ENCODE measurements at regions not wholly inside any gene's neighbourhood (a gene's known extent, or its start where the extent isn't known, plus 50 kb on each side); places are given as distances from the start of the nearest gene placed in this dataset.

DNA sequence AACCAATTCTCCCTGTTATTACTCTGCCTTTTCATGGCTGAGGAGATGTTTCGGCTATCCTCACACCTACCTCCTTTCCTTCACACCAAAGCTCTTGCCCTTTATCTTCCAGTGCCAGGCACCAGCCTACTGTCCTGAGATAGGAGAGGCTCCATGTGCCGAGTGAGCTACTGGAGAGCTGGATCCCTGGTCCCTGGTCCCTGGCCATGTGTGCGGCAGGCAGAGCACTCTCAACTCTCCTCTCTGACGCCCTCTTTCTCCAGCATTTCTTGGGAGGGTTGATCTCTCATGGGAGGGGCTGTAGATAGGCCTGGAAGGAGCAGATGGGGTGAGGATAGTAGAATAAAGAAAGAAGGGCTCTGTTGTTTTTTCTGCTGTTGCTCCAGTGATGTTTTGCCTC lies 277.1 kb upstream of the UMPS start:
- DNase-seq: no peak

DNA sequence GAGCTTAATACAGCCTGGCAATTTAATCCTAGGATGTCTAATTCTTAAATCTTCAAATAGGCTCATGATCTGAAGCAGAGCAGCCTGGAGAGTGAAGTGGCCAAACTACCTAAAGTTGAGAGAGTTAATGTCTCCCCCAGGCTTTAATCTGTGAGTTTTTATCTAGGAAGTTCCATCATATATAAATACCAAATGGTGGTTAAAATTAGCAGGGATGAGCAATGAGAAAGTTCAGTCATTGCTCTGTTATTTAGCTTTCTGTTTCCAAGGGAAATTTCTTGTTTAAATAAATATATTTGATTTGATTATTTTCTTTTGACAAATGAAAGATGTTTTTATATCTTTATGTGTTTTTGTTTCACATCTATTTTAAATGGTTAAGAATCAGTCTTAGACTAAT lies 274.4 kb upstream of the UMPS start:
- no peak for DNase-seq

DNA sequence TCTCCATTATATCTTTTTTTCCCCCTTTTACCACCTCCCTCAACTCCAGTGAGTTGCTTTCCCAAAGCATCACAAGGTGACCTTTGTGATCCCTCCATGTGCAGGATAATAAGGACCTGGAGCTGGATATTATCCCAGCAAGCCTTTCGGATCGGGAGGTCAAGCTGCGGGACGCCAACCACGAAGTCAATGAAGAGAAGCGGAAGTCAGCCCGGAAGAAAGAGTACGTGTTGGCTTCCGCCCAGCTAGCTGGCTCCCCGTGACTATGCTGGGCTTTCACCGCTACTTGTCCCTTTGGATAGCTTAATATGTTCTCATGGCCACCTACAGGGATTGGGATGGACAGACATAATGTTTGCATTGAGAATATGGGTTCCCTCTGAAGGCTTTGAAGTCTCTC lies 273.7 kb upstream of the UMPS start:
- DNase-seq: no peak

DNA sequence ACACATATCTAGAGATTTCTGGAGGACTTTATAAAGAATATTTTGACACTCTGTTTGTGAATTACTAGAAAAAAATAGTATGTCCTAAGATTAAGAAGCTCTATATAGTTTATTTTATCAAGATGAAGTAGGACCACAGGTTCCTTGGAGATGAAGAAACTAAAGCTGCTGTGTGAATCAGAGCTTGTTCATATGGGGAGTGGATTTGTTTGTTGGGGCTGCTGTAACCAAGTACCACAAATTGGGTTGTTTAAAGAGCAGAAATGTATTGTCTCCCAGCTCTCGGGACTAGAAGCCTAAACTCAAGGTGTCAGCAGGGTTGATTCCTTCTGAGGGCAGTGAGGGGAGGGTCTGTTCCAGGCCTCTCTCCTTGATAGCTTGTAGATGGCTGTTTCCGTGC lies 270.6 kb upstream of the UMPS start:
- no peak for DNase-seq

DNA sequence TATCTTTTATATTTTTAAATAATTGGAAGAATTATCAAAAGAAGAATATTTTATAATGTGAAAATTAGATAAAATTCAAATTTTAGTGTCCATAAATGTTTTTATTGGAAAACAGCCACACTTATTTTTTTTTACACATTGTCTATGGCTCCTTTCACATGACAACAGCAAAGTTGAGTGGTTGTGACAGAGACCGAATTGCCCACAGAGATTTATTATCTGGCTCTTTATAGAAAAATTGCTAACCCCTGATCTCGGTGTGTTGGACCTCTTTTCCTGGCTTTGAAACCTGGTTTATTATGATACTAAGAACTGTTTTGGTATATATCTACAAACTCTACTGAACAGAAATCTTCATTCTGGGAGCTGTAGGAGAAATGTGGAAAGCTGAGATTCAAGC lies 269.1 kb upstream of the UMPS start:
- no peak for DNase-seq

DNA sequence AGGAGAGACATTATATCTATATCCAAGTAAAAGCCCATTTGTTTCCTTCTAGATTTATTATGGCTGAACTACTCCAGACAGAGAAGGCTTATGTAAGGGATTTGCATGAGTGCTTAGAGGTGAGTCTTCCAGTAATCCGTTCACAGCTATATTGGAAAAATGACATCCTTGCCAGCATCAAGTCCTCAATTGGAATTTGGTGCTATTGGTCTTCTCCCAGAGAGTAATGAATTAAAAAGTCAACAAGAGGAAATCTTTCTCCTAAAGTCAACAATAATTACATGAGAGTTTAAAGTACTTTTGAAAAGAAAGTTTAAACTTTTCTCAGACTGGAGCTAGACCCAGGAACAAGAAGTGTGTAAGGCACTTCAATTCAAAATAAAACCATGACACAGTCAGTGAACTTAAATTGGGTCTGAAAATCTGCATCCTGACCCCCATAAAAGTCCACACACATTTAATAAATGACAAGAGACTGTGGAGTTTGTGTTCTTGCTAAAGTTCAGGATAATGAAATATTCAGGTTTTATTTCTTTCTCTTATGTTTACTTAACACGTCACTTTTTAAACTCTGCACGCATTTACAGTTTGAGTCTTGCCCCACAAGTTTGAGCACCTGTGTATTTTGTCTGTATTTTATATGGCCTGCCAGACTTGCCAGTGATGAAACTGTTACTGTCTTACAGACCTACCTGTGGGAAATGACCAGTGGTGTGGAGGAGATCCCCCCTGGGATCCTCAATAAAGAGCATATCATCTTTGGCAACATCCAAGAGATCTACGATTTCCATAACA lies 268.2 kb upstream of the UMPS start:
- DNase-seq: no peak

DNA sequence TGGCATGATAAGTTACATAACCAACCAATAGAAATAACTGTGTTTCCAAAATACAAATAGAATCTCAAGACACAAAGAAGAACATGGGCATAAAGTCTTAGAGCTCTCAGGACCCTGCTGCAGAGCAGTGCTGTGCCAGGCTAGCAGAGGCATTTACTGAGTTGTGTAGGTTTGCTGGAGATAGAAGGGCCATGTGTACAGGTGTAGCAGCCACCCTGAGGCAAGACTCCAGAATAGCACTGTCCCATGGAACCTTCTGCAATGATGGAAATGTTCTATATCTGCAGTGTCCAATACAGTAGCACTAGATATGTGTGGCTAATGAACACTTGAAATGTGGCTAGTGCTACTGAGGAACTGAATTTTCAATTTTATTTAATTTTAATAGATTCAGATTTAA lies 267.0 kb upstream of the UMPS start:
- DNase-seq: no peak

DNA sequence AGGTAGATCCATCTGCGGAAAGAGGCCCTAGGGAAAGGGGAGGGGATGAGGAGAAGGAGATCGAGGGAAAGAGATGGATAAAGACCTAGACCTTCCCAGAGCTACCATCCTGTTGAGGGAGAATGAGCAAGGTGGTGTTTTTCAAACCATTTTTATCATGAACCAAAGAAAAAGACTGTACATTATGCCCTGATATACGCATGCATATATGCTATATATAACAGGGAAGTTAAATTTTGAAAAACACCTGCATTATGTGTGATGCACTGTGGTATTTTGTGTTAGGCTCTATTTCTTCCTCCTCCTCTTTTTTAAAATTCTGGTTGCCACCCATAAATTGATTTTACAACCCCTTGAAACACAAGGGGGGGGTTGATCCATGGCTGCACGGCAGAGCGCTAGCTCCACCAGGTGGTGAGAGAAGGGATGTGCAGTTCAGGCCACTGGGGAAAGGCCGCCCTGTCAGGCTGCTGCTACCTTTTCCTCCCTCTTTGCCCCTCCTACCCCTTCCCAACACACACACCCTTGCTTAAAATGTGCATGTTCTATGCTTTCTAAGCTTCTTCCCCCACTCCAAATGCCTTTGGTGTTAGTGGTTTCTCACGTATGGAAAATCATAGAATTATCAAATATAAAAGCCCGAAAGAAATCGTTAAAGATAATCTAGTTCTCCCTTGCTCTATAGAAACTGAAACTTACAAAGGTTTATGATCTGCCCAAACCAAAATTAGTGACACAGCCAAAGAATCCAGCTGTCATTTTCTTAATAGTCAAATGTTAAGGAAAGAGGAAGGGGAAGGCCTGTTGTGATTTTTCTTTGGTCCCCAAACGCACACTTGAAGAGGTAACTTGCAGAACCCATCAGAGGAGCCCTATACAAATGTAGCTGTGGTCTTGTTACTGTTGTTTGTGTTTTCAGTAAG lies 262.0 kb upstream of the UMPS start:
- DNase-seq: peak; percentile 17

DNA sequence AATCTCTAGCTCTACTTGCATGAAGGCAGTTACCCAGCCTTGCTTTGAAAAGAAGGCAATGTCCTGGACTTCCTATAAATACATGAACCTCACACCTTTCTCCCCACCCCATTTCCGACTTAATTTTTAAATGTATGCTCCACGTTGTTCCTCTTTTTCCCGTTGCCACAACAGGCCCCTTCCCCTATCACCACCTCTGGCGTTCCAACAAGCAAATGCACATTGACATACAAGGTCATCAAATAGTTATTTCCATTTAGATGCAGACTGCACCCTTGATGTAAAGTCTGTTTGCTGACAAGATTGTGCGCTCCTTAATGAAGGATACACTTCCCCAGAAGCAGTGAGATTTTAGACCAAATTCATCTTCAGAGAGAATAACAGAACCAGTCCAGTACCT lies 260.7 kb upstream of the UMPS start:
- no peak for DNase-seq

DNA sequence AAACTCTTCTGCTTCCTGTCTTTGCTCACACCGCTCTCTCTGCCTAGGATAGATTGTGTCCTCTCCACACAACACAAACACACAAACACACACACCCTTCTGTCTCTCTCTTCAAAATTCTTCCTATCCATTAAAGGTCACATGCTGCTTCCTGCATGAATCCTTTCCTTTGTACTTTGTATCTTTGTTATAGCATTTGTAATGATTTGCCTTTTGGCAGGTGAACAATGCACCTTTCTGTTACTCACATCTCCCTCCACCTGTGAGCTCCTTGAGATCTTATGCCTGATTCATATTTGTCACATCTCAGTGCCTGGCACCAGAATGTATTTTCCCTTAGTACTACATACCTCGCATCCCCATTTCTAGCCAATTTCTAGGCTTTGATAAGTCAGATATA lies 251.4 kb upstream of the UMPS start:
- DNase-seq: no peak

DNA sequence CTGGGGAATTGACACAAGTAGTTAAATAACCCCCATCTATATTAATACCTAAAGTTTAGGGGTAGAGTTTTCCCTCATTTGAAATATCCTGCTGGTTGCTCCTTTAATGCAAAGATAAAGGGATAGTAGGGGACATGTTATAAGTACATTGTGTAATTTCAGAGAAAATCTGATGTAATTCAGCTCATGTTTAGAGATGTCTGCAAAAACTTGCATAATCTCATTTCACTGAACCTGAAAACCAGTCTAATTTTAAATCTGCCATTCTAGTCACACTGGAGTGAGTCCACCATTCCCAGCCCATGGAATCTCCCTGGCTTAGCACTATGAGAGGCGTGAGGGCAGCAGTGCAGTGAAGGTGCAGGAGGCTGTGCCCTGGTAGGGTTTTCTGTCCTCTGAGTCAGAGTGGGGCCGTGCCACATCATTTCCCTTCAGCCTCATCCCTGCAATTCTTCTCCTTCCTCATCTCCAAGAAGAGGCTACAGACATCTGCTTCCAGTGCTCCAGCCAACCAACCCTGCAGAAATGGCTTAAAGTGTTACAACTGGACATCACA lies 246.3 kb upstream of the UMPS start:
- no peak for DNase-seq

DNA sequence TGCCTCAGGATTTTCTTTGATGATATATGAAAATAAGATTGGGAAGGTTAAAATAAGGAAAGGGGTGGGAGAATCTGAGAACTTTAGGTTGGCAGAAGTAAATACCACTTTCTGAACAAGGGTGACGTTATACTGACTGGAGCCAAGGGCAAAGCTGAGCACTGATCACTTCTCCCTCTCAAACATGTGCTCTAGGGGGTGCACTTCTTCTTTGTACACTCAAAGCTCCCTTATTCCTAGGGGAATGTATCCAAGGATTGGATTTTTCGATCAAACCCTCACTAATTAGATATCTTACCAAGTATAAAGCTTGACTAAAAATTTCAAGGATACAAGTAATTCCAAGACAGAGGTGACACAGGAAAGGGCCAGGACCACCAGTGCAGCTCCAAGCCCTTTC lies 243.9 kb upstream of the UMPS start:
- DNase-seq: no peak

DNA sequence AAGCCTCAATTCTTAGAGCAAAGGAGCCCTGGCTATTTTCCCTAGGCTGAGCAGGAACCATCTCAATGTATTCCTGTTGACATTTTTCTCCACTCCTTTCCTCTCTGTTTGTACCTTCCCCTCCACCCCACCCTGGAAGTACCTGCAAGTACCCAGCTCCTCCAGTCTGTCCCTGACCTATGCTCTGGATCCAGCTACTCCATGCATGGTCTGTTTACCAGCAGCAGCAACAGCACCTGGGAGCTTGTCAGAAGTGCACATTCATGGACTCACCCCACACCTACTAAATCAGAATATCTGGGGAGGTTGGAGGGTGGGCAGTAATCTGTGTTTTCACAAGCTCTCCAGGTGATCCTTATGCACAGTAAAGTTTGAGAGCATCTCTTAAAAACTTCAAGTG lies 240.7 kb upstream of the UMPS start:
- no peak for DNase-seq

DNA sequence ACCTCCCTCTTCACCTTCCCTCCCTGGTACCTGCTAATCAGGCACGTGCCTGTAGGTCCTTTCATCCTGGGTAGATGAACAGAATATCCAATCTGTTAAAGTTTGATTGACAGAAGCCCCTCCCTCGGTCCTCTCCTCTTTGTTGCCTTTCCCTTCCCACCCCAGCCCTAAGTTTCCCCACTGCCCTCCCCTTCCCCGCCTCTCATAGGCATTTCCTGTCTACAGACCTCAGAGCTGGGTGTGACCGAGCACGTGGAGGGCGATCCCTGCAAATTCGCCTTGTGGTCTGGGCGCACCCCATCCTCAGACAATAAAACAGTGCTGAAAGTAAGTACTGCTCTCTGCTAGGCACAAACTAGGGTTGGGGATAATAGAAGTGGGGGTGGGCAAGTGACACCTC lies 239.2 kb upstream of the UMPS start:
- DNase-seq: no peak

DNA sequence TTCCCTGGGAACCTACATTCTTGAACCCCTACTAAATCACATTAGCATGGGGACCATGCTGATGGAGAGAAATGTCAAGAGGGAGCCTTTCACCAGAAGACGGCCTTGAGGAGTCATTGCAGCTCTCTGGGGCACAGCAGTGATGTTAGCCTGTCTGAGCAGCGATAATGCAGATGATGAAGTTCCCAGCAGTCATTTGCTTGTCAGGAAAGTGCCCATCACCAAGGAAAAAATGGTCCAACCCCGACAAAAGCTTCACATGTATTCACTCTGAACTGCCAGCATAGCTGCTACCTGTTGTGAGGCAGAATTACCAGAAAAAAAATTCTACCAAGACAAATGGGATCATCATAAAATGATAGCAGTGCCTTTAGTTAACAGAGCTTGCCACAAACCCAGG lies 238.4 kb upstream of the UMPS start:
- DNase-seq: no peak

DNA sequence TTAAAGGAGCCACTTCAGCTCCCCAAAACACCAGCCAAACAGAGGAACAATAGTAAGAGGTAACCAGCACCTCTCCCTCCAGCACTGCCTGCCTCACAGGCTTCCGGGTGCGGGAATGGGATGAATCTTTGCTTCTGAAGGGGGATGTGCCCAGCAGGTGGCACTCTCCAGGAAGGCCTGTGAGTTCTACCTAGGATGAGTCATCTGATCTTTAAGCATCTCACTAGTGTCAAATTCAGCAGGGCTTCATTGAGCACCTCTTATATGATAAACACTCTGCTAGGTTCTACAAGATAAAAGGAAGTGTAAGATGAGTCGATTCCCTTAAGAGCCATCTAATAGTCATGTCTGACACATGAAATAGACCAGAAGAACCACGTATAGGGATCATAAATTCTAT lies 237.4 kb upstream of the UMPS start:
- peak; percentile 21 for DNase-seq

DNA sequence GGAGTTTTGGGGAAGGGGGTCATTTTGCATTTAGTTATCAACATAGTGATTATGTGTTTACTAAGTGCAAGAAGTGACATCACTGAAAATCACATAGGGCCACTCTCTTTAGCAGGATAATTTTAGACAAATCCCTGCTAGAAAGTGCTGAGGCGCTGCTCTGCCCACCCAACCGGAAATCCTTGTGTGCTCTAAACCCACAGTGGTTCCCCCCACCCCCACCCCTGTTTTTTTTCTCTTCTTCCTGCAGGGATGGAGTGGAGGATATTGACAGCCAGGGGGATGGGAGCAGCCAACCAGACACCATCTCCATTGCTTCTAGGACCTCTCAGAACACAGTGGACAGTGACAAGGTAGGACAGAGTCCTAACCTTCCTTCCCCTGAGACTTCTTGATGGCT lies 234.2 kb upstream of the UMPS start:
- DNase-seq: no peak

DNA sequence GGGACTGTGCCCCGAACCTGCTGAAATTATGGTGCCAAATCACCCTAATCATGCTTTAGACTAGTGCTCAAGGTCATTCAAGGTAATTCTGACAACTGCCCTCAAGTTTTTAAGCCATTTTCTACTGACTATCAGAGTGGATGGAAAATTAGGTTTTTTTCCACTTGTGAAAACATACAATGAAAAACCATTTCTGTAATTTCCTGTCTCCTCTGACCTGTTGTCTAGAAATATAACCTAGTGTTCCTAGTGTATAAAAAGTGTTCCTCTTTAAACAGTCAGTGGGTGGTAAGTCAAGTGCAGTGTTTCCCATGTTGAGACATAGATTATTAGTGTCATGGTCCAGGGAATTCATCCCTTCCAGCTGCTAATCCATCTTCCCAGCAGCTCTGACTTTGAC lies 232.8 kb upstream of the UMPS start:
- DNase-seq: no peak

DNA sequence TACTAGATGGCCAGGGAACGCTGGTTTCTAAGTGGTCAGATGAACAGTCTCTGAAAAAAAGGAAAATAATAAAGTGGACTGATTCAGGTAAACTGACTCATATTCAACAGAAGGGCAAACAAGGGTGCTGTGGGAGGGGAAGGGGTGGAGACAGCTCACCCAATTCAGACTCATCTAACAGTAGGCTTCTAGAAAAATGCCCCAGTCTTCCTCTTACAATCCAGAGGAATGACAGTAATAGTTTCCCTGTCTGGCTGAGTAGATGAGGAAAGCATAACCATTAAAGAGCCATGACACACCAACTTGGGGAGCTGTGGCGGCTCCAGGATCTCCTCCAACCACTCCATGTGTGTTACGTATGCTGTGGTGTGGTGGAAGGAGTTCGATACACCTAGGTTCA lies 231.4 kb upstream of the UMPS start:
- no peak for DNase-seq

DNA sequence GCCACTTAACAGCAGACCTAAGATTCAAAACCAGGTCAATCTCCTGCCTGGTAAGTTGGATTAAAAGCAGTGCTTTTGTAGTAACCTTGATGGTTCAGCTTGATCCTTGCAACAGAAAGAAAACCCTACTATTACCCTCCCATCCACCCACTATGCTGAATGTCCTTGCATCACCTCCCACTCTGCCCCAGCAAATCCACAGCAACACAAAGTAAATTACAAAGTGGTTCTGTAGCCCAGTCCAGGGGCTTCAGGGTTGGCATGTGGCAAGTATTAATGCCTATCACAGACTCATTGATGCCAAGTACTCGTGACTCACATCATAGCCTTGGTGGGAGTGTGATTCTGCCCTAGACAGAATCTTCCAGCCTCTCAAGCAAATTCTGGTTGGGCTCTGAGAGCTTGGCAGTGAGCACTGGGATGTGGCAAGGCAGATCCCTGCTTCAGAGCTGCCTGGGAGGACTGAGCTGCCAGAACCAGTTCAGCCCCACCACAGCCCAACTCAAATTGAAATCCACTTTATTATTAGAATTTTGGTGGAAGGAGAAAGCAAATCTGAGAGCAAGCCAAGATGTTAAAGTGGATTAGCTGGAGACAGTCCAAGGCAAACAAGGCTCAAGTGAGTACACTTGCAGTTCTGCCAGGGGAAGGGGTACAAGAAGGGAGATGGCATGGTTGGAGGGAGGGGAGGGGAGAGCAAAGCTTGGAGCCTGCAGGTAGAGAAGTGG lies 225.8 kb upstream of the UMPS start:
- no peak for DNase-seq

DNA sequence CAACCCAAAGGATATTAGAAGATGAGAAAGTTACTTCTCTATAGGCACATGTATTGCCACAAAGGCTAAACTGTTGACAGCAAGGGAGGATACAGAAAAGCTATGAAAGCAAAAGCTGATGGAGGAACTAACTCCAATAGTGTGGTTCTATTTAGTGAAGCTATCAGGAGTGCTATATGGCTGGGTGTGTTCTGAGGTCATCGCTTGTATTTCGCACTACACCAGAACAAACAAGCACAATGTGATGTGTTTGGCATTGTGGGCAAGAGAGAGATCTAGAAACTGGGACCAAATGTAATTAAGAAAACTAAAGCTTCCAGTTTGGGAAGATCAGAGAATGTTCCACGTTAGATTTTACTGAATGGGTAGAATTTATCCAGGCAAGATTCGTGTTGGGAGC lies 220.4 kb upstream of the UMPS start:
- no peak for DNase-seq

DNA sequence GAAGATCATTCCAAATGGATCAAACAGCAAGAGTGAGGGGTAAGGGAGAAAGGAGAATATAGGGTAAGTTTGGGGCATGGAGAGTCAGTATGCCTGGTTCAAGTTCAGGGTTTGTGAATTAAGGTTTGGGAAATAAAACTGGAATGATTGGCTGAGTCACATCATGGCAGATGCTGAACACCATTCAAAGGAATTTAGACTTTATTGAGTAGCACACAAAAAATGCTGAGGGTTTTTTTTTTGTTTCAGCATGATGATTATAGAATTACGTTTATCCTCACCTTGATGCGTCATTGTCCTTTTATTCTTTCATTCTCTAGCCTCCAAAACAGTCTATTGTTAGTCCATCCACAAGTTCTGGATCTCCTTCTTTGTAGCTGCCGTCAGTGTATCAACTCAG lies 220.0 kb upstream of the UMPS start:
- DNase-seq: no peak

DNA sequence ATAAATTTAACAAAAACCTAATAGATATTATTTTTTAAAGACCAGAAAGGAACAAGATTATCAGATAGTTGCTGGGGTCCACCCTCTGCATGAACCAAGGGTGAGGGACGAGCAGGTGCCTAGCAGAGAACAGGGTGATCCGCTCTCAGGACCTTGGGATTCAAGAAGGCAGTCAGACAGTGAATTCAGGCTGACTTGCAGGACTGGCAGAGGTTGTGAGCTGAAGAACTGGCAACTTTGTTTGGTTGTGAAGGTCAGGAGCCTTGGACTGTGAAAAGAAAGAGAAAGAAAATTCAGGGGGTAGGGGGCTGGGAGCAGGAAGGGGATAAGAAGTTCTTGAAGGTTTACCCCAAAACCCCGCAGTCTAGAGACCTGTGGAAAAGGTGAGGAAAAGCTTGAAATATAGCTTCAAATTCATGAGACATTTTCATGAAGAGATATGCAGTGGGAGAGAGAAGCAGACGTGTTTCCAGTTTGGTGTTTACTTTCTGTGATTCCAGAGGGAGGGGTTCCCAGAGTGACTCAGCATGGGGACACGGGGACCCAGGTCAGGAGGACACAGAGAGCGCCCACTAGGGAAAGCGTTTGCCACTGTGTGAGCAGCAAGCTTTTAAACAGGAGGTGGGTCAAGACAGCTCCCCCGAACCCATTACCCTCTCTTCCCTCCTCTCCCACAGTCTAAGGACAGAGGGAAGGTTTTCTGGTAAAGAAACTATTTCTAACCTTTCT lies 217.2 kb upstream of the UMPS start:
- DNase-seq: no peak

All from NCI-H1092 (cell line).